NCI-H226 (cell line): ENCODE measurements at regions not wholly inside any gene's neighbourhood (a gene's known extent, or its start where the extent isn't known, plus 50 kb on each side); places are given as distances from the start of the nearest gene placed in this dataset.
"Not testable (repeated sequence)": the region's sequence is repeated elsewhere in the genome, so short reads cannot be mapped to it uniquely, and the experiment has no call there.

ENCODE experiments used
- DNase-seq: peaks from one replicate; pipeline ENCODE4 v3.0.0-alpha.2; 2015

DNA sequence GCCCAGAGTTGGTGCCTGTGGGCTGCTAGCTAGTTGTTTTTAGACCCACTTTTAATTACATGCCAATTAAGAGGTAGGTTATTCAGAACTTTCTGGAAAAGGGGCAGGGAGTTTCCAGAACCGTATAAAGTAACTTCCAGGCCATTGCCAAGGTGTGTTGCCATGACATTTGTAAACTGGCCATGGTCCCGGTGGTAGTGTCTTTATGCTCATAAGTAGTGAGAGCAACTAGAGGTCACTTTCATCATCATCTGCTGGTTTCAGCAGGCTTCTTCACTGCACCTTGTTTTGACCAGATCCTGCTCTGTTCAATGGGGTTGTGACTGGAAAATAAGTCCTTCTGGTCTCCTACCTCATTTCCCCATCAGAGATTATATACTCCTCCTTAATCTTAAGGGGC lies 207.0 kb downstream of the FAM72C start:
- not testable (repeated sequence) for DNase-seq

DNA sequence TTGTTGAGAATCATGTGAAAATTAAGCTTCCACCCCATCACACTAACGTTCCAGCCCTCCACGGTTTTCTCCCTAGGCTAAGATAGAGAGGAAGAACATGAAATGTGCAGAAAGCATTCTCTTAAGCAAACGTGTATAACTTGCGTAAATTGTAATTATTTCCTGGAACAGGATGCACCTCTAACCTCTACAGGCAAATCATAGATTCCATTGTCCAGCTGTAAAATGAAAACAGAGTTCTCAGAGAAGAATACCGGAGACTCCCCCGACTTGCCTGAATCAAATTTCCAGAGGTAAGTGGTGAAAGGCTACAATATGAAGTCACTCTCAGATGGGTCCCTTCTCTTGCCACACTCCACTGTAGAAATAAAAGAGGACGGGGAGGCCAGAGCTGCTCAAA lies 211.4 kb downstream of the FAM72C start:
- not testable (repeated sequence) for DNase-seq

DNA sequence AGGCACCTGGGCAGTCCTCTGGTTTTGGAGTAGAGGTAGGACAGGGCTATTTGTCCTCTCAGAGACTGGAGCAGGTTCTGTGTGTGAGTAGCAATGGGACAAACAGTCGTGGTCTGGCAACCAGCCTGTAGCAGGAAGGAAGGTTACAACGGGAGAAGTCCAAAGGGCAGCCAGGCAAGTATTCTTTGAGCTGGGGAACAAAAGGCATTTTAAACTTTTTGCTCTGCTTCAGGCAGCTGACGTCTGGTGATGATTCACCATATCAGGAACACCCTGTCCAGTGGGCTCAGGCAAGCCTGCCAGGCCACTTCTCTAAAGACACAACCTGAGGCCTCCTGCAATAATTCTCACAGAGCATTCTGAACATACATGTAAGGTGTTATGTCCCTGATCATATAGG lies 215.8 kb downstream of the FAM72C start:
- not testable (repeated sequence) for DNase-seq

DNA sequence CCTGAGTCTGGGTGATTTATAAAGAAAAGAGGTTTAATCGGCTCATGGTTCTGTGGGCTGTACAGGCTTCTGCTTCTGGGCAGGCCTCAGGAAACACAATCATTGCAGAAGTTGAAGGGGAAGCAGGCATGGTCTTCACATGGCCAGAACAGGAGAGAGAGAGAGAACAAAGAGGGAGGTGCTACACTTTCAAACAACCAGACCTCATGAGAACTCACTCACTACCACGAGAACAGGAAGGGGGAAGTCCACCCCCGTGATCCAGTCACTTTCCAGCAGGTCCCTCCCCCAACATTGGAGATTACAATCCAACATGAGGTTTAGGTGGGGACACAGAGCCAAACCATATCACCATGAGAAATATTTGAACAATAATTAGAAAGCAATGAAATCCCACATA lies 222.9 kb downstream of the FAM72C start:
- no peak for DNase-seq

DNA sequence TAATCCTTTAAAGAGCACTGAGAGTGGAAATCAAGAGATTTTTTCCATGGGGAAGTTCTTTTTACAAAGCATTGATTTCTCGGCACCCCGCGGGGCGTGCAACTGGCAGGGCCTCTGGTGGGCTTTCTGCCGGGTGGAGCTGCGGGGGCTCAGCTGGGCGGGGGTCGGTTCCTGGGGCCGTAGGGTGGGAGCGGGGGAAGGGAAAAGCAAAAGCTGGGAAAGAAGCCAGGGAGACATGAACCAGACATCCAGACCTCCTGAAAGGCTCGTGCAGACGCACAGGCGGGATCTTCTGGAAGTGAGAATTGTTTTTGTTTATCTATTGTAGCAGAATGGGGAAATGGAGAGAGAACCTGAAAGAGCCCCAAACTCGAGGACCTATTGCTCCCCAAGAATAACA lies 235.2 kb downstream of the FAM72C start:
- no peak for DNase-seq

DNA sequence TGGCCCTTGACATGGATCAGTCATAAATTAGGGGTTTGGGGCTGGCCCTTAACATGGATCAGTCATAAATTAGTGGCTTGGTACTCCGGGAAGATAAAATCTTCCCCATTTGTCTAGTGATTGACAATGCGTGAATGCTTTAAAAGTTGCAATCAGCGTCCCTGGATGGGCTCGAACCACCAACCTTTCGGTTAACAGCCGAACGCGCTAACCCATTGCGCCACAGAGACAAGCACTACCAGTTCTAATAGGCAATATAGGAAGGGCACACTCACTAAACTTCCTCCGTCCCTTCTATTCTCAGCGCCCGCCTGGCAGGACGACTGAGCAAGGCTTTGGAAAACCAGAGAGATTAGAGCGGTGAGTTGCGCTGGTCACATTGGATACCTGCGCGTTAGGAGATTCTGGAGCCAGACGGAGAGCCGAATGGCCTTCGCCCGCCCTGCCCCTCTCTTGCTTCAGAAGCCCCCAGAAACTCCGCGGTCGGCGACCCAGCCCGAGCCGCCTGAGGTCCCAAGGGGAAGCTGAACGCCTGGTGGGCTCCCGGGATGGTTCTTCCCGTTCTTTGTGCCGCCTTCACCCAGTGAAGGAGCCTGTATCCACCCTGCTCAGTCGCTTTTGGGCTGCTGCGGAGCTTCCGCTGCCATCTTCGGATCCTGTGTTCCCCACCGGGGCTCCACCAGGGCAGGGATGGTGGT lies 235.9 kb downstream of the FAM72C start:
- no peak for DNase-seq

DNA sequence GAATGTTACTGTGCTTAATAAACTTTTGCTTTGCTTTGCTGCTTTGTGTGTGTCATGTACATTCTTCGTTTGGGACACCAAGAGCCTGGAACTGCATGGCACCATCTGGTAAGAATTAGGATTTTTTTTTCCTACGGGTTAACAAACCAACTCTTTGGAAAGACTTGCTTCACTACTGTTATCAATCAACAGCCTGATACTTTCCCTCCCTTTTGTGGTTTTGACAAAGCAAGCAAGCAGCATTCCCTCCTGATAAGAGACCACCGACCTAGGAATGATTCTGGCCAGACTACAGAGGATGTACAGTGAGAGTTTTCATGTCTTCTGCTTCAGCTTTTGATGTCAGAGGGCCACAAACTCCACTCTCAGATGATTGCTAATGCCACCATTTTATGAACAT lies 237.5 kb downstream of the FAM72C start:
- not testable (repeated sequence) for DNase-seq

DNA sequence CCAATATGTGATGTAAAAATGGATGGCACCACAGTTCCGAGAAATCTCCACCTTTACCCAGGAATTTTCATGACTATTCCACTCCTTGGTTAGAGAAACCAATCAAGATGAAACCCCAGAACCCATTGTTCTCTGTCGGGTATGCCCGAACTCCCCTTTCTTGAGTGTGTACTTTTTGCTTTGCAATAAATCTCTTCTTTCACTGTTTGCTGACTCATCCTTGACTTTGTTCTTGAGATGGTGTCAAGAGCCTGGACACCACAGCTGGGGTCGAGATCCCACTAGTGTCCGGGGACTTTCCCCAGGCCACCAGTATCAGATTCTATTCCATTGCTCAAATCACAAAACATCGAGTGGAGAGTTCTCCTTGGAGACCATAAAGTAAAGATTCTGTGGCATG lies 240.9 kb downstream of the FAM72C start:
- DNase-seq: not testable (repeated sequence)

DNA sequence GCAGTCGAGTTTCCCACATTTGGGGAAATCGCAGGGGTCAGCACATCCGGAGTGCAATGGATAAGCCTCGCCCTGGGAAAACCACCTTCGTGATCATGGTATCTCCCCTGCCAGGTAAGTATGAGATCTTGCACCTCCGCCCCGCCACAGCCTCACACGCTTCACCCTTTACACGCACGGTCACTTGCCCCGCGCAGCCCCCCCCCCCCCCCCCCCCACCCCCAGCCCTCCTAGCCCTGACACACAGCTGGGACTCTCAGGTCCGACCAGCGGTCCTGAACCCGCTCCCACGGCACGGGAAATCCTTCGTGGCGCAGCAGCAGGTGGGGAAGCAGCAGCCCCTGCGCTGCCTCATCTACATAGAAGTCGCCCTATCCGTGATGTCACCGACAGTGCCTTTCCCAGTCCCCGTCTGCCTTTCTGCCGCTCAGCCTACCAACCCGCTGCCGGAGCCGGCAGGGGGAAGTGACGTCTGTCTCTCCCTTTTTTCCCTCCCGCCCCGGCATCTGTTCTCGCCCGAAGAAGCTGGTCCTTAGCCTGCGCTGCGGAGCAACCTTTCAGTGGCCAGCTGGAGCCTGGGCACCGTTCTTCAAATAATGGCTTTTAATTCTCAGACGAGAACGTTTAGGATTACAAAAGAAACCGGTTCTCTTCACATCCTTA lies 242.2 kb downstream of the FAM72C start:
- DNase-seq: not testable (repeated sequence)

DNA sequence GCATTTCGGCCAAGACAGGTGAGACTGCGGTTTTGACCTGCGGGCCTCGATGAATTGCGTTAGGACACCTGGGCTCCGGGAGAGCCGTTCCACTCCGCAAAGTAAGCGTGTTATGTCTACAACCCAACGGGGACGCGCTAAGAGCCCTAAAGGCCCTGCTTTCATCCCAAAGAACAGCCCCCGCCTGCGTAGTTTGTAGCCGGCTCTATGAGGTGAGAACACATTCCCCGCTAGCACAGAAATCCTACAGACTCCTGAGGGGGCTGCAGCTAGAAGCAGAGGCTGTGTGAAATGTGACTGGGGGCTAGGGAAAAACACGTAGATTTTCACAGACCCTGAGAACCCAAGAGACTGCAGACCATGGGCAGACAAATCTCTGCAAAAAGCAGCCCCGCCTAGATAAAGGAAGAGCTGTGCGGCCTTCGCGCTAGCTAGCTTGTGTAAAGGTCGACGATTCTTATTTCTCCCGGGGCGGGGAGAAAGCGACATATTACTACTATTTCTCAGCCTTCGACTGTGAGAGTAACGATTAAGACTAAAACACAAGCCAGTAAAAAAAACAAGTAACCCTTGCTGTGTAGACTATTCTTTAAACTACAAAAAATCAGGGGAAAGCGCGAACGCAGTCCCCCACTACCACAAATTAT lies 242.9 kb downstream of the FAM72C start:
- DNase-seq: not testable (repeated sequence)

DNA sequence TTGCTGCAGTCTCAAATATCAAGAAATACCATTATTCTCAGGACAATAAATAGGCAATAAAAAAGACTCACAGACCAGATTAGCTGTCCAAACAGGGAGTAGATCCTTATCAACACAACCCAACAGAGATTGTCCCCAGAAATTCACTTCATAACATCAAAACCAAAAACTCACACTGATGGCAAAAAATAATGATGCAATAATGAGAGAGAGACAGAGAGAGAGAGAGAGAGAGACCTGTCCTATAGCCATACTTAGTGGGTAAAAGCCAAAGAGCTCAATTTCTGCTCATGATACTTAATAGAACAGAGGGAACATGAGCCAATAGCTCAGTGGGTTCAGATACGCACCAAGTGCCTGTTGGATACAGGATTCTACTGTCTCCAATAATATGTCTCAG lies 244.5 kb downstream of the FAM72C start:
- DNase-seq: no peak

DNA sequence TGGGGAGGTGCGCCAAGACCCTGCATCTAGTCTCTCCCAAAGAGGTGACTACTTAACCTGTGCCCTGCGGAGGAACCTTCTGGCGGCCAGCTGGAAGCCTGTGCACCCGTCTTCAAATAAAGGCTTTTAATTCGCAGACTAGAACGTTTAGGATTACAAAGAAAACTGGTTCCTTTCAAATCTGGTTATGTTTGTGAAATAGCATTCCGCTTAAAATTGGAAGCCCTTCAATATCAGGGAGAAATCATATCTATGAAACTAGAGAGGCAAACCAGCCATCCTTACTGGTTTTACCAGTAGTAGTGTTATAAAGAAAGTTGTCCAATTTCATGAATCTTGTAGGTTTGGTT lies 250.8 kb downstream of the FAM72C start:
- no peak for DNase-seq

DNA sequence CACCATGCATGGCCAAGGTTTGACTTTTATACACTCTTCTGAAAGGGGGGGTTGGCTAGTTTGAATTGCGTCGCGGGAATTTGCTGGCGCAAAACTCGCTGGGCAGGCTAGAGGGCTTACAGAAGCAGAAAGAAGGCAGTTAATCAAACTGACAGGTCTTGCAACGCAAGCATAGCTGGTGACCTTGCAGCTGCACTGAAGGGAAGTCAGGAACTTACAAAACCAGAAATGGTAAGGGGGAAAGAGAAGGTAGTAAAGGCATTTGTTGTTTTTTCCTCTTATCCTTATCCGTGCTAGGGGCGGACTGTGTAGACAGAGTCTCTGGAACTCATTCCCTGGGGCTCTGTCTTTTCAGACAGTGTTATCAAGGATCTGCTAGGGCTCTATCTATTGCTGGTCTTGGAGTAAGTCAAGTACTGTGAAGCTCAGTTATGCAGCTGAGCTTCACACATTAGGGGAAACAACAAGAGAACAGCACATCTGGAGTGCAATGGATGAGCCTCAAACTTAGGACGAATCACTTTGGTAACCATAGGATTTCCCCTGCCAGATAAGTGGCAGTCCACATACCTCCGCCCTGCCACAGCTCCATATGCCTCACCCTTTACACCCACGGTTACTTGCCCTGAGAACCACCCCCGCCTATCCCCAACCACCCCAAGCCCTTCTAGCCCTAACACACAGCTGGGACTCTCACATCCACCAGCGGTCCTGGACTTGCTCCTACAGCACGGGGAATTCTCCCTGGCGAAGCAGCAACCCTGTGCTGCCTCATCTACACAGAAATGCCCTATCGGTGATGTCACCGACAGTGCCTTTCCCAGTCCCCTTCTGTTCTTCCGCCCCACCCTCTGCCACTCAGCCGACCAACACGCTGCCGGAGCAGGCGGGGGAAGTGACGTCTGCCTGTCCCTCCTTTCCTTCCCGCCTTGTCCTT lies 251.4 kb downstream of the FAM72C start:
- DNase-seq: no peak

DNA sequence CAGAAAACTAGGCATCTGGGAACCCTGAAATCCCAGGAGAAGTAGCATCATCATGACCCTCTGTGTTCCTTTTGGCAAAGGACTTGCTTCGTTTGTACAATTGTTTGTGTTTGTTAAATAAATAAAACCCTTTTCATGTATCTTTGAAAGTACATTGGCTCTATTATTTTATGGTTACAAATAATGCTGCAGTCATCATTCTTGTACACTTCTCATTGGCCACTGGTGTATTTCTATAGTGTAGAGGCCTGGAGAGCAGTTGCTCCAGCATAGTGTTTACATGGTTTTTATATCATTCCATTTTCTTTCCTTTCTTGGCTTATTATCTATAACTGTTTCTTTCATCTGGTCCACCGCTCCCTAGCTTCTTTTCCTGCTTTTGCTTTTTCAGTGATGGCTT lies 253.3 kb downstream of the FAM72C start:
- DNase-seq: no peak

DNA sequence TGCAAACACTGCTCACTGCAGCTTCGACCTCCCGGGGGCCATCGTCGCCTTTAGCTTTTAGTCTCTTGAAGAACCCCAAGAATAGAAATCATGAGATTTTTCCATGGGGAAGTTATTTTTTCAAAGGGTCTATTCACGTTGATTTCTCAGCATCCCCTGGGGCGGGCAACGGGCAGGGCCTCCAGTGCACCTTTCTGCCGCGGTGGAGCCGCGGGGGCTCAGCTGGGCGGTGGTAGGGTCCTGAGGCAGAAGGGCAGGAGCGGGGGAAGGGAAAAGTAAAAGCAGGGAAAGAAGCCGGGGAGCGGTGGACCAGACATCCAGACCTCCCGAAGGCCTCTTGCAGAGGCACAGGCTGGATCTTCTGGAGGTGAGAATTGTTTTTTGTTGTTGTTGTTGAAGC lies 253.8 kb downstream of the FAM72C start:
- no peak for DNase-seq

DNA sequence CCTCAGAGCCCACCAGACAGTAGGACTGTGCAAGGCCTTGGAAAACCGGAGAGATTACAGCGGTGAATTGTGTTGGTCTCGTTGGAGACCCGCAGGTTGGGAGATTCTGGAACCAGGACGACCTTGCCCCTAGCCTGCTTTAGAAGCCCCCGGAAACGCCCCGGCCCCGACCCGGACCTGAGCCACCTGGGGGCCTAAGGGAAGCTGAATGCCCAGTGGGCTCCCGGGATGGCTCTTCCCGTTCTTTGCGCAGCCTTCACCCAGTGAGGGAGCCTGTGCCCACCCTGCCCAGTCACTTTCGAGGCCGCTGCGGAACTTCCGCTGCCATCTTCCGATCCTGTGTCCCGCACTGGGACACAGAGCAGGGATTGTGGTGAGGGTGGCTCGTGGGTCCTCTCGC lies 254.4 kb downstream of the FAM72C start:
- no peak for DNase-seq

DNA sequence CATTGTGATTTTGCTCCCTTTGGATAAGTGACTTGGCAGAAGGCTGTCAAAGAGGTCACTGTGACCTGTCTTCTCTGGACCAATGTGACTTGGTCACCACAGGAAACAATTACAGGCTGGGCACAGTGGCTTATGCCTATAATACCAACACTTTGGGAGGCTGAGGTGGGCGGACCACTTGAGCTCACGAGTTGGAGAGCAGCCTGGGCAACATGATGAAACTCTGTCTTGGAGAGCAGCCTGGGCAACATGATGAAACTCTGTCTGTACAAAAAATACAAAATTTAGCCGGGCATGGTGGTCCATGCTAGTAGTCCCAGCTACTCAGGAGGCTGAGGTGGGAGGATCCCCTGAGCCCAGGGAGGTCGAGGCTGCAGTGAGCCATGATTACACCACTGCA lies 256.9 kb downstream of the FAM72C start:
- DNase-seq: not testable (repeated sequence)

DNA sequence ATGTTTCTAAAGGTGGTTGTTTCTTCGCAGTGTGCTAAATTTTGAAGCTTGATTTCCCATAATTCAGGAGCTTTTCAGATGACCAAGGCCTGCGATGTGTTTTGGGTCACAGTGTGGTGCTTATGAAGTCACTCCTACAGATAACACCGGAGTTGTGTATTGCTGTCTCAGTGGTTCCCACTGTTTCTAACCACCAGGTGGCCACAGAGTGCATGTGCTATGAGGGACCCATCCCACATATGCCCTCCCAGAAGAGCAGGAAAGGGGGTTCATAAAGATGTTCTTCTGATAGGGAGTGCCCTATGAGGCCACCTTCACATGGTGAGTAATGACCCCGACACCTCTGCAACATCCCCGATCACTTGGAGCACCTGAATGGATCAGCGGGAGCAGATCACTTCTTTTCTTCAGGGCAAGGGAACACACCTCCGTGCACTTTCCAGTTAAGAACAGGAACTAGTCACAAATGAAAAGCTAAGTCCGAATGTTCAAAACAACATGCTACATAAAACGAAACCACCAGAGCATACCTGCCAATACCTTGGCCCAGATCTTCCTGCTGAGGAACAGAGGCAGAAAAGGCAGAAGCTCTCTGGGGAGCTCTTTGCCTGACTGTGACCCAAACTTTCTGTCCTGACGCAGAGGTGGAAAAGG lies 262.1 kb downstream of the FAM72C start:
- not testable (repeated sequence) for DNase-seq

DNA sequence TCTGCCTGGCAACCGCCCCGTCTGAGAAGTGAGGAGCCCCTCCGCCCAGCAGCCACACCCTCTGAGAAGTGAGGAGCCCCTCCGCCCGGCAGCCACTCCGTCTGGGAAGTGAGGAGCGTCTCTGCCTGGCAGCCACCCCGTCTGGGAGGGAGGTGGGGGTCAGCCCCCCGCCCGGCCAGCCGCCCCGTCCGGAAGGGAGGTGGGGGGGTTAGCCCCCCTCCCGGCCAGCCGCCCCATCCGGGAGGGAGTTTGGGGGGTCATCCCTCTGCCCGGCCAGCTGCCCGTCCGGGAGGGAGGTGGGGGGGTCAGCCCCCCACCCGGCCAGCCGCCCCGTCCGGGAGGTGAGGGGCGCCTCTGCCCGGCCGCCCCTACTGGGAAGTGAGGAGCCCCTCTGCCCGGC lies 269.0 kb downstream of the FAM72C start:
- DNase-seq: not testable (repeated sequence)

DNA sequence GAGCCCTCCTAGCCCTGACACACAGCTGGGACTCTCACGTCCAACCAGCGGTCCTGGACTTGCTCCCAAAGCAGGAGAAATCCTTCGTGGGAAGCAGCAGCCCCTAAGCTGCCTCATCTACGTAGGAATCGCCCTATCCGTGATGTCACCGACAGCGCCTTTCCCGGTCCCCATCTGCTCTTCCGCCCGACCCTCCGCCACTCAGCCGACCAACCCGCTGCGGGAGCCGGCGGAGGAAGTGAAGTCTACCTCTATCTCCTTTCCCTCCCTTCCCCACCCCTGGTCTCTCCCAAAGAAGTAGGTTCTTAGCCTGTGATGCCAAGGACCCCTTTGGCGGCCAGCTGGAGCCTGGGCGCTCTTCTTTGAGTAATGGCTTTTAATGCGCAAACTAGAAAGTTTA lies 272.1 kb downstream of the FAM72C start:
- no peak for DNase-seq

DNA sequence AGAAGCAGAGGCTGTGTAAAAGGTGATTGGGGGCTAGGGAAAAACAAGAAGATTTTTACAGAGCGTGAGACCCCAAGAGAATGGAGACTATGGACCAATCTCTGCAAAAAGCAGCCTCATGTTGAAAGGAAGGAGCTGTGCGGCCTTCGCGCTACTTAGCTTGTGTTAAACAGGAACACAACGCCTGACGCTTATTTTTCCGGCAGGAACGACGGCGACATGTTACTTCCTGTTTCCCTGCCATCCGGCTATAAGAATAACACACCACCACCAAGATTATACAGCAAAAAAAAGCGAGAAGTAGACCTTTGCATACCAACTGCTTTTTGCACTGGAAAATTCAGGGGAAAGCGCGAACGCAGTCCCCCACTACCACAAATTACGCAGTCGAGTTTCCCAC lies 272.7 kb downstream of the FAM72C start:
- DNase-seq: no peak

DNA sequence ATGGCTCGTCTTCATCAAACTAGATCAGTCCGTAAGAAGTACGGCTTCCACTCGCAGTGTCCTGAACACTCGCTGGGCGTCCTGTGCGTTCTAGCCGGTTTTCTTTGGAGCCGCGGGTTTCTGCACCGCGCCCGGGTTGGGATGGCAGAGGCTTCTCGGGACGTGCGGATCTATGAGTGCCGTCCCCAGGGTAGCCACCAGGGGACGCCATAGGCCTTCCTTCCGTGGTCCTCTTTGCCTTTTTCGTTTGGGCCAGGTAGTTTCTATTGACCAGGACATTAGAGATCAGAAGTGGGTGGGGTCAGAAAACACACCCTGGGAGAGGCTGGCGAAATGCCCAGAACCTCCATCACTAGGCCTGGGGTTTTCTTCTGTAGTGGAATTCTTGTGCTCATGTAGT lies 273.8 kb downstream of the FAM72C start:
- no peak for DNase-seq

DNA sequence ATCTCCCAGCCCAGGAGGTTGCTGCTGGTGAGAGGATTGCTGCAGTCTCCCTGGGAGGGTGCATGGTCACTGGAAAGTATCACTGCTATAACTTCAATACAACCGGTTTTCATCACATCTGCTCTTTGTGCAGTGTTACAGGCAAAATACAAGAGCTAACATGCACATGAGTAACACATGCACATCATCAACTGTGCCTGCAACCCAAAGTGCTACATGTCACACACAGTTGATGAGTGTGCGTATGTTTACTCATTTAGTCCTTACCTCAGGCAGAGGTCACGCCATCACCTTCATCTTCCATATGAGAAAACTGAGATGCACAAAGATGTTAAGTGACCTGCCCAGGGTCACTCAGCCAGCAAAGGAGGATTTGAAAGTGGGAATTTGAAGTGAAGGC lies 277.7 kb downstream of the FAM72C start:
- DNase-seq: no peak
